H4 (cell line): ENCODE measurements at regions not wholly inside any gene's neighbourhood (a gene's known extent, or its start where the extent isn't known, plus 50 kb on each side); places are given as distances from the start of the nearest gene placed in this dataset.
"Not testable (repeated sequence)": the region's sequence is repeated elsewhere in the genome, so short reads cannot be mapped to it uniquely, and the experiment has no call there.

Experiments
- DNase-seq: peaks from one replicate; pipeline ENCODE4 v3.0.0-alpha.2; 2015; ENCODE audit warnings: low spot score

DNA sequence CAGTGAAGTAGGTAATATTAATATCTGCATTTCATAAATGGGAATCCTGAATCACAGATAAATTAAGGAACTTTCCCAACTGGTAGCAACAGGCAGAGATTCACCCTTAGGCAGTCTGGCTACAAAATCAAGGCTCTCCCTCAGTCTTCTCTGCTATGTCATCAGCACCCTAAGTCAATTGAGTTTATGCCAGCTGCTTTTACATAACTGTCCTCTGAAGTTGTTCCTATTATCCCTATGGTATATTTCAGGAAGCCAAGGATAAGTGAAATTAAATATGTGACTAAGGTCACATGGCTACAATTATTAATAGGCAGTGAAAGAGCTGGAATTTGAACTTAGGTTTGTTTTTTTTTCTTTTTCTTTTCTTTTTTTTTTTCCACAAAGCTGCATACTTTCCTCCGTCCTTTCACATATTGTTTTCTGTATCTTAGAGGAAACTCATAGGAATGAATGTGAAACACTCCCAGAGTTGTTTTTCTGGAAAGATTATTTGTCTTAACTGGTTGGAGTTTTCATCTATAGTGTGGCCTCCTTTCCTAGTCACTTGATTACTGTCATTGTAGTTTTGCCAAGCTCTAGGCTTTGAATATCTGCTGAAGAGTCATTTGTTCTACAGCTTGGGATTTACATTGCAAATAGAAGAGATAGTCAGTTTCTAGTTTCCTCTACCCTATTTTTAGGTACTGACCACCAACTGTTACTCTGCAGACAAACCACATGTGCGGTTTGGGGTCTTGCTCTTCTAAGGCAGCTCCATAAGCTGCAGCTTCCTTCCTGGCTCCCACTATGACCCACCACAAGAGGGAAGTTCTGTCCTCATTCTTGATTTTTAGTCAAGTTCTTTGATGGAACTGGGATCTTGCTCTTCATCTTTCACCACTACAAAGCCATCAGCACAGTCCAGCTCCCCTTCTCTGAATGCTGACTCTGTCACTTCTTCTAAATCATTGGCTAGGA, 338.0 kb upstream of the KIAA1217 start:
- no peak for DNase-seq

DNA sequence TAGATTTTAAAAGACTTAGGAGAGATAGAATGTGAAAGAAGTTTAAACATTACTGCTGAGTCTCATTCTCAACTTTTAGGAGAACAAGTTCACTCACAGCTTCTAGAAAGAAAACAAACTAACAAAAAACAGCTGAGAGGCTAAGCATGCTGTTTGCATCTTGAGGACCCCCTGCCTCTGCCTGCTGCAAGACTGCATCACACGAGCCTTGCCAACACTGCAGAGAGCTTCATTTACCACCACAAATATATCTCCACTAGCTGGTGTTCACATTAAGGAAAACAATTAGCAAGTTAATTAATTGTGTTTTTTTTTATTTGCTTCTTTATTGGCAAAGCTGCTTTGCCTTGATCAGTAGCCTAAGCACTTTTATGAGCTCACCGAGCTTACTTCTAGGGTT, 336.6 kb upstream of the KIAA1217 start:
- DNase-seq = no peak

DNA sequence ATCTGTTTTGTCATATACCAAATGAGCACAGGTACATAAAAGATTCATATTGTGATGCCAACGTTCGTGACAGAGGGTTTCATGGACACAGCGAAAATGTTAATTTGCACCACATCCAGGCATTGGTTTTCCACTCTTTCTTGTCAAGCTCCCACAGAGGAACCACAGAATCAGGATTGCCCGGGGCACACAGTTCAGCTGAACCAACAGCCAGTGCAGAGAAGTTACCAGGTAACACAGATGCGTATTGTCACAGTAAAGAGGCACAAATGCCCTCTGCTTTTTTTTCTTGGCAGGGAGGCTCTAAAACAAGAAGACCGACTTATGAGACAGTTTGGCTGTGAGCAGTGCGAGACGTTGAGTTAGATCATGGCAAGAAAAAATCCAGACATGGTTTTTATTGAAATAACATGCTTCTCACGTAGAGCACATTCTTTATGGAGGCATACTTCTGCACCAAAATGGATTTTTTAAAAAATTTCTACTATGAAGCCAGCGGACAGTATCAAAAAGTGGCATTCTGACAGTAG, 331.1 kb upstream of the KIAA1217 start:
- DNase-seq = no peak

DNA sequence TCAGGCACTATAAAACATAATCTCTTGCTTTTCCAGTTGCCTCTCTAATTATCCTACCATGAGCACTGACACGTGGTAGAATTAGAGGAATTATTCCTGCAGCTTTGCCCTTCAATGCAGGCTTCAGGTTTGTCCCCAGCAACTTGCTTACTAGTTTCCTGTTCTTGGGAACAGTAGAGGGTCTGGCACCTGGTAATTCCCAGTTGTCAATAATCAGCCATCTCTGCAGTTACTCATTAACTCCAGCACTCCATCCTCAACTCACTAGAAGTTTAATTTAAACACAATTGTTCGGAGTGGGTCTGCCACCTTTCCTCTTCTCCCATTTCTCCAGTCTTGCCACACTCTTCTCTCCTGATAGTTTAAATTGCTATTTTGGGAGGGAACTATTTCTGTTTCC, 324.3 kb upstream of the KIAA1217 start:
- DNase-seq = no peak

DNA sequence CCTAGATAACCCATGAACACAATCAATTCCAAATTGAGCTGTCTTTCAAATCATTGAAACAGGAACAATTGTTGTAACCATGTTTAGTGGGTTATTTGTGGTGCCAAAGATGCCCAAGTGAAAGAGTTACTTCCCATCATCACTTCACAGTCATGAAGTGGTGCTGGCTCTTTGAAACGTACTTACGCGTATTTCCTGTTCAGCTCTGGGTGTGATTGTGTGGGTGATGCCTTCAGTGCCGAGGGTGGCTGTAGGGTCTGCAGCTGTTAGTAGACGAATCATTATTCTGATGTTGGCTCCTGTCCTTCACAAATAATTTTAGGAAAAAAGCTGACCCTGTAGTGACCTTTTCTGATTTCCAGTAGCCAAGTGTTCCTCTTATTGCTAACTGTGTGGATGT, 323.1 kb upstream of the KIAA1217 start:
- no peak for DNase-seq

DNA sequence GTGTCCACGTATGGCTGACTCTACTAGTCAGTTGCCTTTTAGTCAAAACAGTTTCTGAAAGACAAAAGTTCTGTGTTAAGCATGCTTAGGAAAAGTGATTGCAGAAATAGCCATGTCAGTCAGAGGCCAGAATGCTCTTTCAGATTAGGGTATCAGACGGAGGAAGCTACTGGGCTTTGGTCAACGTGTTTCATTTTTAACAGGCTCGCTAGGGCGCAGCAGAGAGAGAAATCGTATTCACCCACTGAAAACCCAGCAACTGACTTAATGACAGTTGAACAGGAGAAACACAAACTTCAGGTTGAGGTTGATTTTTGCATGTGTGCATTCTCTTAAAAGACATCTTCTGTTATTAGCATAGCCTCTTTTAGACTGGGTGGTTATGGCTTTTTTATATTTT, 322.6 kb upstream of the KIAA1217 start:
- no peak for DNase-seq

DNA sequence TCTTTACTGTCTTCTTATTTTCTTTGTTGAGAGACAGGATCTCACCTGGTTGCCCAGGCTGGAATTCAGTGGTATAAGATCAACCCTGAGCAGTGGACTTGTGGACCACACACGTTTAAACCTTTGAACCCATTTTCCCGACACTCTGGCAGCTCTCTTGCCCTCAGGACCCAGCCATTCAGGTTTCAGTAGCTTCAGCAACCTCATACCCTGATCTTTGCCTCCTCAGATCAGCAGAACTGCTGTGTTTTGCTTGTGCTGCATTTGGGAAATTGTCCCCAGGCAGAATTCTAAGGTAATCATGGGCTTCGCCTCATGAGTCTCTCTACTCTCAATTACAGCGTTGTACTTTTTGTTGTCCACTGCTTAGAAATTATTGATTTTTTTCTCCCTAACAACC, 317.6 kb upstream of the KIAA1217 start:
- no peak for DNase-seq

DNA sequence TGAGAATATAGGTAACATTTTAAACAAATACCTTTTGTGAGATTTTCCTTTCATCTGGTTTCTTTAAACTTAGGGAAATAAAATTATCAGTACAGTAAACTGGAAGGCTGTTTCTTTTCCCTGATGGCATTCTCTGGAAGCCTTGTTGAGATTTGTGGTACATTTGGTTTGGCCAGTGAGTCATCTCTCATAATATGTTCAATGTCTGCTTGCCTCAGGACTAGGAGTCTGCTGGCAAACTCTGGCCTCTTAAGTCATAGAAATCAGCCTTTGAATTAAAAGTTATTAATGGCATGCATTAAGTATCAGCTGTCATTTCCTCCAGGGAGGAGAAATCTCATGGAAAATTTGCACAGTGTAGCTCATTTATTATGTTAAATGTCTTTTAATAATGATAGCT, 316.6 kb upstream of the KIAA1217 start:
- no peak for DNase-seq

DNA sequence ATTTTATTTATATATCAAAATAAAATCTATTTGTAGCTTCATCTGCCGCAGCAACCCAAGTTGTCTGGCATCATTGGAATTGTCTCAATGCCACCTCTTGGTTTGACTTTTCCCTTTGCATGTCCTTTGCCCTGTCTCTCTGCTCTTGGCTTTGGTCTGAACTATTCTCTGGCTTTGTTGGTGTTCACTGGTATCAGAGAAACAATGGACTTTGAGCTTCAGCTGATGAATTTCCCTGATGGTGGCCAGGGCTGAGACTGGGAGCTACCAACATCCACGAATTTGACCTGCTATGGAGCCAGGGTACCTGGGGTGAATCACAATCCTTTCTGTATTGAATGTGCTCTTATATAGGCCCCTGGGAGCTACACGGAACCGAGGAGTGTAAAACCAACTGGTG, 311.7 kb upstream of the KIAA1217 start:
- DNase-seq = no peak

DNA sequence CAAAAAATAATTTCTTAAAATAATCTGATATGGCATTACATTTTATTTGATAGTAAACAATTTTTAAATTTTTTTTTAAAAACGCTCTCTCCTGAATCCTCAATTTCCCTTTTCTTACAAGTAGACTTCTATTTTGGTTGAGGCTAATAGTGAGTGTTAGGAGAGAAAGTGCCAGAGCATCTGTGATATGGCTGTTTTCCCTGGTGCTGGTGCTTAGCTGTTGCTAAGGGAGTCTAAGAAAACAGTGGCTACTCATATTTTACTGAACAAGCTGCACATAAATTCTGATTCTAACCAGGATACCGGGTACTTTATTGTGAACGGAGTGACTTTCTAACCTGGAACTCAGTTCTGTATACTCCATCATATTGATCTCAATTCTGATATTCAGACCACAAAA, 311.1 kb upstream of the KIAA1217 start:
- DNase-seq = no peak

DNA sequence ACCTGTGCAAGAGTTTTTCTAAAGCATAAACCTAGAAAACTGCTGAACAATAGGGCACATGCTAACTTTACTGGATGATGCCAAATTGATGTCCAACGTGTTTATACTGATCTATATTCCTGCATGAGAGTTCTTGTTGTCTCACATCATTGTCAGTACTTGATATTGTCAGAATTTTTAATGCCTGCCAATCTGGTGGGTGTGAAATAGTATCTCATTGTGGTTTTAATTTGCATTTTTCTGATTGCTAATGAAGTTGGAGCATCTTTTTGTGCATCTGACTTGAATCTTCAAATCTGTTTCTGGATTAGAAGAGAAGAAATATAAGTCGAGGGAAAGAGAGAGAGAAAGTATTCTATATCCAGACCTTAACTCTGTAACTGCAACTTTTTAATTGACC, 309.8 kb upstream of the KIAA1217 start:
- no peak for DNase-seq

DNA sequence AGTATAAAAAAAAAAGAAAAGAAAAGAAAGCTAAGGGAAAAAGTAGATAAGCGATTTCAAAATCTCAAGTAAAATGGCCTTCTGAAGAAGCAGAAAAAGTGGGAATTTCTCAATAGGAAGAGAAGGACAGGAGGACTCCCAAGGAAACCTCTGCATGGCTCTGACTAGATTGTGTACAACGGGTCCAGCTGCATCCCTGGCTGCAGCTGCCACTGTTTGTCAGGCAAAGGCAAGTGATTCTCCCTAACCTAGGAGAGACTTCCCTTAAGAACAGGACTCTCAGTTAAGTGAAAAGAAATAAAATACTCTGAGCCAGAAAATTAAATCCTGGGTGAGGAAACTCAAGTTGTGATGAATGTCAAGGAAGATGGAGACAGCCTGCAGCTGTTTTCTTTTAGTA, 298.6 kb upstream of the KIAA1217 start:
- DNase-seq = no peak

DNA sequence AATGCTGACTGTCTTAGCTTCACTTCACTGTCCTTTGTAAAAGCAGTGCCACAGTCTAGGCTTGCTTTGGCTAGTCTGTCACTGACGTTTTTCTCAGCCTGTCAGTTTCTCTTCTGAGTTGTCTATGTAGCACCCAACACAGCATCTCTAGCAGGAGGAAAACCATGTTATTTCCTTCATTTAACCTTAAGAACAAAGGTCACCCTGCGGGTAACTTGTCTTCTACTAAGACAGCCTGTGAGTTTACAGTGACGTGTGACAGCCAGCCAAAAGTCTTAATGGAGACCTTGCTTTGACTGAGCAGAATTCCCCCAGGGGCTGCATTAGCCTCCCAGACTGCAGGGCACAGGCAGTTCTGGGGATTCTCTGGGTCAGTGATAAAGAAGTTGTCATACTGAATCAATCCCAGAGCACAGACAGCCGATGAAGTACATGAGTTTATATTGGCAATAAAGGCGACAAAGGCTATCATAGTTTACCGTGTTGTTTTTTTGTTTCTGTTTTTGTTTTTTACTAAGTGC, 296.0 kb upstream of the KIAA1217 start:
- DNase-seq = no peak

DNA sequence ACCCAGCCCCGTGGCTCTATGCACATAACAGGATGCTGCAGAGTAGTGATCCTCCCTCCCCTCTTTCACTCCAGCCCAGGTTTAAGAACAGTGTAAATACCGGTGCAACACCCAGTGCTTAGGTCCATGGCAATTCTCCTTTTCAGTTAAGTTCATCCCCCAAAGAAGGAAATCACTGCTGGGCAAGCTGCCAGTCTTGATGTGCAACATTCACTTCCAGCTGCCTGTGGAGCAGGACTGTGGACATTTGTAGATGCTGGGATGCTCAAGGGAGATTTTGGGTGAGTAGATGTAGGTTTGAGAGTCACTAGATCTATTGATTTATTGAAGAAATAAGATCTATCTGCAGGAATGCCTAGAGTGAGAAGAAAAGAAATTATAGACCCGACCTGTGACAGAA, 294.3 kb upstream of the KIAA1217 start:
- DNase-seq = no peak

DNA sequence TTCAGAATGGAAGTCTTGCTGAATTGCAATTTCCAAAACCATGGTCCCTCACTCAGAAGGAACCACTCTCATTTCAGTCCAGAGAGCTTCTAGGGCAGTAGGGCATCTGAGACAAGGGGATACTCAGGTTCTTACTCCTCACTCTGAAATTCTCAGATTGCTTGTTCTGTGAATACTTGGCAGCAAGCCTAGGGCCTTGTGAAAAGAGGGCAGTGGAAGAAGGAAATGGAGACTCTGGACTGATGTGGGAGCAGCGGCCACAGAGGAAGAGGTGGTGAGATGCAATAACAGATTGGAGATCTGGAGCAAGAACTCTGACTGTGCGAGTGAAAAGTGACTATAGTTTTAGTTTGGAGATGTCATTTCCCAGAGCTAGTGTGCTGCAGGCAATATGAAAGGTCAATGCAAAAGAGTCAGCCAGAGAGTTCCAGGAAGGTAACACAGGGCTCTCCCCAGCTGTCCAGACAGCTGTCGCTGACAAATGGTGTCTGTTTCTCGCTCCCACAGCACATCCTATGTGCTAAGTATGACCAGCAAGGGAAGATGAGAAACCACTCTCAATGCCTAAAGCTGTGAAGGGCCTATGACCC, 291.6 kb upstream of the KIAA1217 start:
- no peak for DNase-seq

DNA sequence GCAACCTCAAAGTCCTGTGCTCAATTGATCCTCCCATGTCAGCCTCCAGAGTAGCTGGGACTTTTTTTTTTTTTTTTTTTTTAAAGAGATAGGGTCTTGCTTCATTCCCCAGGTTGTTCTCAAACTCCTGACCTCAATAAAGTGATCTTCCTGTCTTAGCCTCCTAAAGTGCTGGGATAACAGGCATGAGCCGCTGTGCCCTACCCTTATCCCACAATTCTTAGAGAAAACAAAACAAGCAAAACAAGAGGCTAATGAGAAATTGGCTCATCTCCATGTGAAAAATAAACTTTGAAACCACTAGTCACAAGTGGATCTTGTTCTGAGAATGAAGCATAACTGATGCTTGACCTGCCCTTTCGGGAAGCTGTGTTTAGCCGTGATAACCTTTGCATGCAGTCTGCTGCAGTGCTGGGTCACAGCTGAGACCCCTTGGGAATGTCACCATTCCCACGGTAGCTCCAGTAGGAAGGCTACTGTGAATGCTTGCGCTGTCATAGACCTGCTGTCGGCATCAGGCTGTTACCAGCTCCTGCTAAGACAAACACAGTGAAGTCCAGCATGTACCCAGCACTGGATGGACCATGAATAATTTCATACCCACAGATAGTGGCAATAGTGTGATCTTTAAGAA, 290.7 kb upstream of the KIAA1217 start:
- peak; percentile 2 for DNase-seq

DNA sequence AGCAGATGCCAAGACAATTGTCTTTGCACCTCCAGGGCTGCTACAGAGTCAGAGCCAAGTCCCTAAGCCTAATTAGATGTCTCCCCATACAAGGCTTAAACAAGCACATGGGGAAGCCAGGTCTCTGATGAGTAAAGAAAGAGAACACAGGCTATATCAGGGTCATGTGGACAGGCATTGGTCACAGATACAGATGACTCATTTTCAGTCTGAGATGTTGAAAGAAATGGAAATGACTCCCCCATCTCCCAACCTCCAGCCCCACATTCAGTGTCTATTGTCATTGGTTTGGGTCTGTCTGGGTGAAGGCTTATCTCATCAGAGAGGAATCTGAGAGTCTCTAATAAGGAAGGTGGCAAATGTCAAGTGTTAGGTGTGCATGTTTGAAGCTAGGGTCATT, 290.1 kb upstream of the KIAA1217 start:
- DNase-seq = peak; percentile 5

DNA sequence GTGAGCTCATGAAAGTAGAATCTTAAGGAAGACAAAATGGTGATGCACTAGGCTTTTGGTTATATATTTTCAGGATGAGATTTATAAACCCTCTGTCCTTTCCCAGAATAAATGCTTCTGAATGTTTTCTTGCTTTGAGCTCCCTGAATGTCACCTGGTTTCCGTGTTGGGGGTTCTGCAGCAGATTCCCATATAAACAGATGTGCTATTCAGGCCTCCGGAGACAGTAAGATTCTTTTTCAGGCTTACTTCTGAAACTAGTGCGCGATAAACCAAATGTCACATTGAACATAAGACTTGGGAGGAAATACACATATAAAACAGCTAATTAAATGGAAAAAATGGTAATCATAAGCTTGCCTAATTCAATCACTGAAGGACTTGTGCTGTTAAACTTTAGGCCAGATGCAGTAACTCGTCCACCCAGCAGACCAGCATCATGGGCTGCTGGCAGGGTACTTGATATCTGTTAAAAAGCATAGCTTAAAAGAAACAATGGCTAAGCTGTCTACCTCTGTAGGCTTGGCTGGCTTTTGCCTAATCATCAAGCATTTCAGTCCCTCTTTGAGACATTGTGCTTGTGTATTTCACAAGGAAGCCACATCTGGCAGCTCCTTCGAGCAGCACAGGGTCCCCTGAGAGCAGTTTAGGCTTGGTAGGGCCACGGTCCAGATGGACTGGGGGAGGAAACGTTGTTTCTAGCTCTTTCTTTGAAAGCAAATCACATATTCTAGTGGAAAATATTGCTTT, 281.2 kb upstream of the KIAA1217 start:
- no peak for DNase-seq

DNA sequence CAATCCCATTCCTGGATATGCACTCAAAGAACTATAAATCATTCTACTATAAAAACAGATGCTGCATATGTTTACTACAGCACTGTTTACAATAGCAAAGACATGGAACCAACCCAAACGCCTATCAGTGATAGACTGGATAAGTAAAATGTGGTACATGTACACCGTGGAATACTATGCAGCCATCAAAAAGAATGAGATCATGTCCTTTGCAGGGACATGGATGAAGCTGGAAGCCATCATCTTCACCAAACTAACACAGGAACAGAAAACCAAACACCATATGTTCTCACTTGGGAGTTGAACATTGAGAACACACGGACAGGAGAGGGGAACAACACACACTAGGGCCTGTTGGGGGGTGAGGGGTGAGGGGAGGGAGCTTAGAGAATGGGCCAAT, 274.9 kb upstream of the KIAA1217 start:
- DNase-seq = not testable (repeated sequence)

DNA sequence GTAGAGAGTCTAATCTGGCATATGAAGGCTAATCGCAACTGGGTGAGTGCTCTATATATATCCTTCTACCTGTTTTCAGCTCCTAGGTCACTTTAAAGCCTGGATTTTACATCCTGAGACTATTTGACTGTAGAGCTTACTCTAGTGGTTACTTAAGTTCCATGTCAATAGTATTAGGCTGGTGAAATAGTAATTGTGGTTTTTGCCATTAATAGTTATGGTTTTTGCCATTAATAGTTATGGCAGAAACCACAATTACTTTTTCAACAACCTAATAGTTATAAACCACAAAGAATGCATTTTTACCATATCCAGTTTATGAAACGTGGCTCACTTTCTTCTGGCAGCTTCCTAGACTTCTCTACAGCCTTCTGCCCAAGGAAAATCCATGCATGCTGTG, 263.1 kb upstream of the KIAA1217 start:
- no peak for DNase-seq

DNA sequence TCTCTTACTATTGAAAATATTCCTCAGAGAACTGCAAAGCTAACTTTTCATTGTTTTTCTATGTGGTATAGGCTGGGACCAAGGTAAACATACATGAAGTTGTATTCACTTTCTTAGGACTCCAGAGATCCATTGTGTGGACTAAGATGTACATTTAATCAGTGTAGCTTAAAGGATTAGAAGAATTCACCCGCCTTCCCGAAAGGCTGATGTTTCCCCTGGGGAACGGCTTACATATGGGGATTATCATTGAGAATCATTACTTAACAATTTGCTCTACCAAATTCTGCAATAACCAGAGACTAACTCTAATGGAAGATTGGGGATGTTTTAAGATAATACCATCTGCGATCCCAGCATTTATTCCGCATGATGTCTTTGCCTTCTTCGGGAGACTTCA, 257.1 kb upstream of the KIAA1217 start:
- DNase-seq = no peak
